ENCODE measurements at regions not wholly inside any gene's neighbourhood (a gene's known extent, or its start where the extent isn't known, plus 50 kb on each side); places are given as distances from the start of the nearest gene placed in this dataset.

DNA sequence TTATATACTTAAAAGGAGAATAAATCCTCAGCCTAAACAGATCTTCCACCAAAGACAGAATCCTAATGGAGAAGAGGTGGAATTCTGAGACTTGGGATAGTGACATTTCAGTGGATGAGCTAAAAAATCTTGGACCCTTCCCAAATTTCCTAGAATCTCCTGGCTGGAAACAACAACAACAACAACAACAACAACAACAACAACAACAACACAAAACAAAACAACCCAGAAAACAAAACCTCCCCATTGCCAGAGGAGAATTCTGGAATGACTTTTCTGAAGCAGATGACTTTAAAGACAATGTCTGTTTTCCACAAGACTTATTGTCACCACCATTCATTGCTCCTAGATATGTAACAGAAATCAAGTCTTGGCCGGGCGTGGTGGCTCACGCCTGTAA, 322.1 kb downstream of the ARL4A start:
- TF ChIP-seq, protein P1, sequence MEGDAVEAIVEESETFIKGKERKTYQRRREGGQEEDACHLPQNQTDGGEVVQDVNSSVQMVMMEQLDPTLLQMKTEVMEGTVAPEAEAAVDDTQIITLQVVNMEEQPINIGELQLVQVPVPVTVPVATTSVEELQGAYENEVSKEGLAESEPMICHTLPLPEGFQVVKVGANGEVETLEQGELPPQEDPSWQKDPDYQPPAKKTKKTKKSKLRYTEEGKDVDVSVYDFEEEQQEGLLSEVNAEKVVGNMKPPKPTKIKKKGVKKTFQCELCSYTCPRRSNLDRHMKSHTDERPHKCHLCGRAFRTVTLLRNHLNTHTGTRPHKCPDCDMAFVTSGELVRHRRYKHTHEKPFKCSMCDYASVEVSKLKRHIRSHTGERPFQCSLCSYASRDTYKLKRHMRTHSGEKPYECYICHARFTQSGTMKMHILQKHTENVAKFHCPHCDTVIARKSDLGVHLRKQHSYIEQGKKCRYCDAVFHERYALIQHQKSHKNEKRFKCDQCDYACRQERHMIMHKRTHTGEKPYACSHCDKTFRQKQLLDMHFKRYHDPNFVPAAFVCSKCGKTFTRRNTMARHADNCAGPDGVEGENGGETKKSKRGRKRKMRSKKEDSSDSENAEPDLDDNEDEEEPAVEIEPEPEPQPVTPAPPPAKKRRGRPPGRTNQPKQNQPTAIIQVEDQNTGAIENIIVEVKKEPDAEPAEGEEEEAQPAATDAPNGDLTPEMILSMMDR (IDR thresholded peaks at IDR 0.05; ENCODE audit: low read length) = no peak
- TF ChIP-seq EZH2 (optimal IDR thresholded peaks at IDR 0.05; ENCODE audit: low read depth, low read length) = no peak
